Stimulated activated CD4-positive, alpha-beta T cell treated with anti-CD3 and anti-CD28 coated beads, Interleukin-4, amount 100 ng/mL, for 4 hours (primary cell): ENCODE measurements at regions not wholly inside any gene's neighbourhood (a gene's known extent, or its start where the extent isn't known, plus 50 kb on each side); places are given as distances from the start of the nearest gene placed in this dataset.
"Not testable (repeated sequence)": the region's sequence is repeated elsewhere in the genome, so short reads cannot be mapped to it uniquely, and the experiment has no call there.

Experiments
- DNase-seq, 2 experiments: peaks; one replicate each; pipeline ENCODE4 v3.0.0-alpha.2; 2020

DNA sequence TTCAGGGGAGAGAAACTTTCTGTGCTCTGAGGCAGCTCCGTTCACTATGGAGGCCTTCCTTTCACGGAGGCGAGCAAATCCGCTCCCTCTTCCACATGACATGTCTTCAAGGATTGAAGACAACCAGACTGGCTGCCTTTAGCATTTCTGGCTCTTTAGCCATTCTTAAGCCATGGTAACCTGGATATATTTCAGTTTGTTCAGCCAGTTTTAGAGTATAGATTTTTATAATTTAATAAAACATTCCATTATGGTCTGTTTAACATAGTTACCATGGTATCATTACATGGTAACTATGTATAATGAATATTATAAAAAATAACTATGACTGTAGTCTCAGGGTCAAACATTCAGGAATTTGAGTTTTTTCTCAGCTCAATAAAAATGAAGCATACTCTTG, 54.2 kb upstream of the NFIA start:
- DNase-seq: no peak

DNA sequence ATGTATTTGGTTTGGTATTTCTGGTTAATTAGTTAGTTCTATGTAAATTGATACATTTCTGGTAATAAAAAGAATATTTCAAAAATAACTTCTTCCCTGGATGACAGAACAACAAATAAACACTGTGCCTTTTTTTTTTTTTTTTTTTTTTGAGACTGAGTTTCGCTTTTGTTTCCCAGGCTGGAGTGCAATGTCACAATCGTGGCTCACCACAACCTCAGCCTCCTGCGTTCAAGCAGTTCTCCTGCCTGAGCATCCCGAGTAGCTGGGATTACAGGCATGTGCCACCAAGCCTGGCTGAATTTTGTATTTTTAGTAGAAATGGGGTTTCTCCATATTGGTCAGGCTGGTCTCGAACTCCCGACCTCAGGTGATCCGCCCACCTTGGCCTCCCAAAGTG, 64.3 kb upstream of the NFIA start:
- not testable (repeated sequence) for DNase-seq

DNA sequence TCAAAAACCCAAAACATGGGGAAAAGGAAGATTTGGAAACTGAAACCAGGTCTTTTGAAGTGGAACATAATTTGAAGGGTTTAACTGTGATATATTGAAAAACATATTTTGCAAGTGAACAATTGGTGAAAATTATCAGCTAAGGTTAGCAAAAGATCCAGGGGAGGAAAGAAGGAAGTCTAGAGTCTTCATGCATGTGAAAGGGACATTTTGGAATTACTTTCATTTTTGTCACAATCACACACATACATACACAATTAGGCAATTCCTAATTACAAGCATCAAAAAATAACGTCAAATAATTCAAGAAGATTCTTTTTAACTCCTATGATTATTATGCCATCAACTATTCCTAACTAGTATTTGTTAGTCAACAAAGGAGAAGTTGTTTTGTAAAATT, 64.7 kb upstream of the NFIA start:
- no peak for DNase-seq

DNA sequence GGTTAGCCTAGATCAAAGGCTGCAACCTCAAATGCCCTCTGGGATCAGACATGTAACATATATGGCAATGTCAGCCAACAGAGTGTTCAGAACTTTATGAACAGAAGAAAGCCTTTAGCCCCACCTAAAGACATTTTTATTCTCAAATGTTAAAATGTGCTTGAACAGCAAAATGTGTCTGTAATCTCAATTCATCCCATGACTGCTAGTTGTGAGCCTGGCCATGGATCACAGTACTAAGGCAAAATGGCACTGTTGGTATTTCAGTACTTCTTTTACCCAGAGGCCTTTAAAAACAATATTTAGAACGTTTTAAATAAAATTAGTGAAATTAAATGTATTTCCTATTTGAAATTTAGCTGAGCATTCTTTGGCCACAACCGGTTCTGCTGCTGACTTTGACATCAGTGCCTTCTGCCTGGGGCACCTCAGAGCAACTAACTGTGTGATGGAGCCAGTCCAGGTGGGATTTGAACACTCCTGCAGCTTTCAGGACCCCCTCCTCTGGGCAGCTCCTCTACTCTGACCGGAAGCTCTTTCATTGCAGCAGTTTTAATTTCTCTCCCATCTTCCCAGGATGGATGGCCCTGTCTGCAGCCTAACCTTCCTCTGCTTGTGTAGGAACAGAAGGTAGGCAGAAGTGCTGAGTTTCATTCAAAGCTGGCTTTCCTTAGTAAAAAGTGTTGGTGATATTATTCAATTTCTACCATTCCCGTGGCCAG, 68.3 kb upstream of the NFIA start:
- no peak for DNase-seq

DNA sequence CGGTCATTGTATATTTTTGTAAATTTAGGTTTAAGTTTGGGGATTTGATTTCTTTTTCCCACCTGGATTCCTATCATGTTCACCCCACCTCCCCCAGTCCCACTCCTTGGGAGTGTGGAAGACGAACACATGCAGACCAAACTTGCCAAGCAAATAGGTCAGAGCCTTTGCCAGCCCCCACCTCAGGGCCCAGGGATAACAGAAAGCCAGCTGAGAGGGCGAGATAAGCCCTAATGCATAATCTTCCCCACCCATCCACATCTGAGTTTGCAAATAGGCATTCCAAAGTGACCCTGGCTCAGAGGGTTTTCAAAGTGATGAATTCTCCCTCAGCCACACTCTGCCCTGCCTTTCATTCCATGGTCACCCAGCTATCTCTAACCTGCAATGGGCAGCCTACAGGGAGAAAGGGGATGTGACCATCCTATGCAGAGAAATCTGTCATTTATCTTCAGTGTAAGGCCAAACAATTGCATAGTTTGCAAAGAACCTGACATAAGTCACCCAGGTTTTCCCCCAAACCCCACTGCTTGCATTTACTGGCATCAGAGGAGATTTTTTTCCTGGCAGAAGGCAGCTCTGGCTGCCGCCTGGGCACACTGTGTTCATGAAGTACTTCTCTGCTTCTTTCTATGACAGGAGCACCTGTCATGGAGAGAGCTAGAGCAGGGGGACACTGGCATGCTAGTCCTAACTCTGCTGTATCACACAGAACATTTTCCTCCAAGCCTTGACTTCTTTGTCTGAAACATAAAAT, 69.0 kb upstream of the NFIA start:
- DNase-seq: no peak

DNA sequence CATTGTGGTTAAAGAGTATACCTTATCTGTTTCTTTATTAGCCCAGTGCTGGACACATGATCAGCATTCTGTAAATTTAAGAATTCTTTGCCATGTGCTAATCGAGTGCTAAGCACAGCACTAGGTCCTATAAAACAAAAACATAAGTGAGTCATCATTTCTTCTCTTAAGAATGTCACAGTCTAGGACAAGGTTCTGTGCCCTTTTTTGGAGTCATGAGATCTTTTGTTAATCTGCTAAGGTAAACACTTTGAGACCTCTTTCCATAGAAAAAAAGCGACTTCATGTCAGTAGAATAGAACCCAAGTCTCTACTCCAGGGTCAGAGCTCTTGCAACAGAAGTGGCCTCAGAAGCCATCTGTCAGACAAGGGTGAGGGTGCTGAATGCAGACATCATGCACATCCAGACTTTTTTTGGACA, 70.0 kb upstream of the NFIA start:
- DNase-seq: no peak

DNA sequence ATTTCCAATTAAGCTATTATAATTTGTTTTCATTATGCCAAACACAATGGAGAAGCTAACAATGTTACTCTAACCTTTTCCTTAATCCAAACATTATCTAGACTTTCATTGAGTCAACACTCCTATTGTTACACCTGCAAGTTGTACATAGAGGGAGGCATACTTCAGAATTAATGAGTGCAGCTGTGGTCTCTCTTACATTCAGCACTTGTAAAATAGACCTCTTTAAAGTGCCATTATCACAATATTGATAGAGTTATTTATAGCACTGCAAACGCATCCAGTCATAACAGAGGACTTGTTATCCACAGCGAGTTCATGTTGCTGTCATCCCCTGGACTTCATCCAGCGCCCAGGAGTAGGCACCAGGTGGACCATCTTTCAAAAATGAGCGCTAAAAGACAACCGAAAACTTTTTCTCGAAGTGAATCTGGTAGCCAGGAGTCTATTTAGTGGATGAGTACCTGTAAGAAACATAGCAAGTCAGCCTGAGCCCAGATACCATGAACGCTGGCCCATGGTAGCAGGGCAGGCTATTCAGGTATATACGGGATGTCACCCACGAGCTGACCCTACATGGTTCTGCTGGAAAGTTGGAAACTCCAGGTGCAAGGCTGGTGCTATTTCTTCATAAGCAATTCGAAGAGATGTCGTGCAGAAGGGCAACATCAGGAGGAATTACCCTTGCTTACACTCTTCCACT, 70.6 kb upstream of the NFIA start:
- no peak for DNase-seq

DNA sequence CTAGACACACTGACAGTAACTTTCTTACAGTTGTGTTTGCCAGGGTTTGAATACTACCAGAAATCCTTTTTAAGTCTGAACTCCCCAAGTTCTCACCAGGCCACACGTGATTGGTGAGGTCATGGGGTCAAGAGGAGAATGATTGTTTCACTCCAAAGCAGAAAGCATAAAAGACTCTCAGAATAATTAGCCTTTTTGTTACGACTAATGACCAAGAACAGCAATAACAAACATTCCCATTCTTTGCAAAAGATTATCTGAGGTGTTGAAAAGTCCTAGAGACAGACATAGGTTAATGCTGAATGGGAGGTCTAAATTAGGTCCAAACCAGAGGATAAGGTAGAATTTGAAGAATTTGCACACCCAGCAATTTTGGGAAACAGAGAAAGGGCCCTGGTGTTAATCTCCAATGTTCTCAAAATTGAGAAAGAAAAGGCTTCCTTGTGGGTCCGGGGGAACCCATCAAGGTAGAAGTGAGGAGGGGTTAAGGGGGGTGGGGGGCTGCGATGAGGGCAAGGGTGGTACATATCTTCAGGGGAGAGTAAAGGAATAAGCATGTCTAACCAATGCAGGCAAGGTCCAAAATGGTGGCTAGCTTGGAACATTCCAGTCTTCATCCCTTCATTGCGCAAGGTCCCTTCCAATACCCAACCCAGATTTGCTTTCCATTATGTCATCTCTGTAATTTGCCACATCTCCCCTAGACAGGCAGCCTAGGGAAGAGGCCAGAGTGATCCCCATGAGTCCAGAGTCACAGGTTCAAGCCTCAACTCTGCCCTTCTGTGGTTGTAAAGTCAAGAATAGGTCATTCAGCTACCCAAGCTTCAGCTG, 74.6 kb upstream of the NFIA start:
- no peak for DNase-seq

DNA sequence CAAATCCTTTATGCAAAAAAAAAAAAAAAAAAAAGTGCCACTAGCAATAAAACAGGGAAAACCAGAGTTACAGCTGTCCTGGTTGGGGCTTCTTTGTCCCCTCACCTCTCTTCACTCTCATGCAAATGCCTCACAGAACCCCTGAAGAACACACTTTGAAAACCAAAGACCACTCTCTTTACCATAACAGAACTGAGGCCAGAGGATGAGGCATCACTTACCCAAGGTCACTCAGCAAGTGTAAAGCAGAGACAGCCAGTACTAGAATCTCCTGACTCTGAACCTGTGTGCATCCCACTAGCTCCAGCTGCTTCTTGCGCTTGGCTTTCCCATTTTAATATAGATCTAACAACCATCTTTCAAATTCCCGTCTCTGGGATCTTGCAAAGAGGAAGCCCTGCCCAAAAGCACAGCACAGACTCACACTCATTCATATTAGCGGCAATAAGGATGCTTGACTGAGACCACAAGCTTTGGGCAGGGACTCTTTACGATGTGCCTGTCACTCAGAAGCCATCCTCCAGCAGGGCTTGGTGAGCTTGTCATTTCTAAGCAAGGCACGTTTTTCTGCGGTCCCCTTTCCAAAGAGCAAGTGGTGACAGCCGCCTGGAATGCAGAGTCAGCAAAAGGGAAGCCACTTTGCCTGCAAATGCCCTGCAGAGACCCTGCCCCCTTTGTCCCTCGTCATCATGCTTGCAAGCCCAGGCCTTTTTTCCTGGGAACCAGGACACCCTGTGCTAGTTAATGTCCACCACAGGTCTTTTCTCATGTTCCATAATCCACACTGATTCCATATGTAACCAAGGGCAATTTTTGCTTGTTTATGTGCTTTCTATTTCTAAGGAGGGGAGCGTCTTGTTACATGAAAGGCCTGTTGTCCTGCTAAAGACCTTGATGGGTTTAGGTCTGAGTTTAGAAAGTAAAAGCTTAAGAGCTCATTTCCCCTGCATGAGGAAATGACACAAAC, 76.5 kb upstream of the NFIA start:
- no peak for DNase-seq

DNA sequence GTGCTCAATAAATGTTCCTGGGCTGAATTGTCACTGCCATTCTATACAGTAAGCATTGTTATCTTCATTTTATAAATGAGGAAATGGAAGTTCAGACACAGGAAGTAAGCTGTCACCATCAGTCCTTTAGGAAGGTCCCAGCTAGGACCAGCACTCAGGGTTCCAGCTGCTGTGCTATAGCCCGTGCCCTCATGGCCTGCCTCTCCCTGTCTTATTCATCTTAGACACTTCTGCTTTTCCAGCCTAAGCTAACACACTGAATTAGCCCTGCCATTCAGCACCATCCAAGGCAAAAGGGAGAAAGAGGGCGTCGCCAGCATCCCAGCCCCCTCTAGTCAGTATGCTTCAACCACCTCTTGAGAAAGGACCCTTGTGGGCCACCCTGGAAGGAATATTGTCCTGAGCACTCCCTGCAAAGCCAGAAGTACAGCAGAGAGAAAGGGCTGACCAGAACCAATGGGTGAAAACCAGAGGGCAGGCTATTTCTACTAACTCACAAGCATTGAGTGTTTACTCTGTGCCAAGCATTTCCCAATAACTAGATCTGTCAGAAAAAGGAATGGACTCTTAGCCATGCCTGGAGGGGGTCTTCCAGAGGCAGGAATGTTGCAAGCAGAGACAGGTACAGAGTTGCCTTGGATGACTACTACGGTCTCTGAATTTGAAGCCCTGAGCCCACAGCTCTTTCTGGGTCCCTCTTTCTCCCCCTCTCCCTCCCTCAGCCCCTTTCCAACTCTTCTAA, 77.9 kb upstream of the NFIA start:
- DNase-seq: no peak

DNA sequence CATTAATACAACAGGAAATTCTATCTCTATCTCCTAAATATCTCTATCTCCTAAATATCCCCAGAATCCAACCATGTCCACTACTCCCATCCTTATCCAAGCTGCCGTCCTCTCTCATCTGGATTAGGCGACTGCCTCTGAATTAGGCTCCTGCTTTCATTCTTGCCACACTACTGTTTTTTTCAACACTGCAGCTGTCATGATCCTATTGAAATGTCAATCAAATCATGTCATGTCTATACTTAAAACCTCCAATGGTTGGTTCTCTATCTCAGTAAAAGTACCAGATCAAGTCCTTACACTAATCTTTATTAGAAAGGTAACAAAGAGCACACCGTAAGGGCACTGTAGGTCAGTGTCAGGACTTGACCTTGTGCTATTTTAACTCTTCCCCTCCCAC, 82.0 kb upstream of the NFIA start:
- DNase-seq: no peak

DNA sequence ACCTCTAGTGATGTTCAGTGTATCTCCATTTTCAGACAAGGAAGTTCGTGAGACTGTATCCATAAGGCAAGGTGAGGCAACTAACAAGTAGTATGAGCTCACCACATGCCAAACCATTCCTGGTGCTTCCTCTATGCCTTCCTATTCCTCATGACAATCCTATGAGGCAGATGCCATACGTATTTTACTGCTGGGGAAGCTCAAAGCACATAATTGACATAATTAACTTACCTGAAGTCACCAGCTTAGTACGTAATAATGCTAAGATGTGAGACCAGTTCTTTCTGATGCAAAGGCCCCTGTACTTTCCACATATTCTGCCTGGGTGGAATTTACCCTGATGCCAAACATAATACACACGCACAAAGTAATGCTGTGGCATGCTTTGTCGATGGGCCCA, 83.6 kb upstream of the NFIA start:
- DNase-seq: no peak

DNA sequence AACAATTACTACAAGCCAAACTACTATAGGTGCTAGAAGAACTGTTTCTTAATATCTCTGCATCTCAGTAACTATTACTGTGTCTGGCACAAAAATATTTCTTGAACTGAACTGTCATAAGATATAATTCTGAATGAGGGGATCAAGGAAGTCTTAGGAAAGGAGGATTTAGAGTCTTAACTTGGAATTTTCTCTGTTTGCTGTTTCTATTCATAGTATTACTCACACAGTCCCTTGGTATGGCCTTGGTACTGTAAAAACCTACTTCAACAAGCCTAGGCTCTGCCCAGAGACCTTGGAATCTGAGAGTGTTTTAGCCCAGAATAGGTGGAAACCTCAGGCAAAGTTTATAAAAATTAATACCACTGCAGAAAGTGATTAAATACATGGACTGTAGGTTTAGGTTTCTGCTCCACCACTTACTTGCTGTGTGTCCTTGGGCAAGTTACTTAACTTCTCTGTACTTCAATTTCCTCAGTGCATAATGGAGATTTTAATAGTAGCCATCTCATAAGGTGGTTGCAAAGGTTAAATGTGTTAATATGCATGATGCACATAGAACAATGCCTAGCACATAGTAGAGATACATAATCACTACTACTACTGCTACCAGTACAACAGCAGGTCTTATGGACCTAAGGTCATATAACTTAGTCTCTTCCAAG, 87.4 kb upstream of the NFIA start:
- no peak for DNase-seq

DNA sequence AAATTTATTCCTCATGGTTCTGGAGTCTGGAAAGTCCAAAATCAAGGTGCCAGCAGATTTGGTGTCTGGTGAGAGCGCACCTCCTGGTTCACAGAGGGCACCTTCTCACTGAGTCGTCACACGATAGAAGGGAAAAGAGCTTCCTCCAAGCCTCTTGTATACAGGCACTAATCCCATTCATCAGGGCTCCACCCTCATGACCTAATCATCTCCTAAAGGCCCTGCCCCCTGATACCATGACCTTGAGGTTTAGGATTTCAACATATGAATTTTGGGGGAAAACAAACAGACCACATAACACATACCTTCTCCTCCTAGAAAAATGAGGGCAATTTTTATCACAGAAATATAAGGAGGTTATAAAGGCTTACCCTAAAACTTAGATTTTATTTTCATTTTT, 88.0 kb upstream of the NFIA start:
- no peak for DNase-seq

DNA sequence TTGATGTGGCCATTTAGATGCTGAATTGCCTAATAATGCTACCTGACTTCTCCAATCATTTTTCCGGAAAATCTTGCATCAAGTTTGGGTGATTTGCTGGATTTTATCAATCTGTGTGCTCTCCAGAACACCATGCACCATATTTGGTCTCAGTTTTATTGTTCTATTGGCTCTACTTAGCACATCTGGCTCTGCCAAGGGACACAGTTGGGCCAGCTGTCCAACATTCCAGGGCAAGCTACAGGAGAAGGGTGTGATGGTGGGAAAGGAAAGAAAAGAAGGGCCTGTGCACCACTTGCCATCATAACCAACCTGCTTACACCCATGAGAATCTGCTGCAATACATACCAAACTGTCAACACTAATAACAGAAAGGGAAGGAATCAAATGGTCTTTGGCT, 90.2 kb upstream of the NFIA start:
- no peak for DNase-seq

DNA sequence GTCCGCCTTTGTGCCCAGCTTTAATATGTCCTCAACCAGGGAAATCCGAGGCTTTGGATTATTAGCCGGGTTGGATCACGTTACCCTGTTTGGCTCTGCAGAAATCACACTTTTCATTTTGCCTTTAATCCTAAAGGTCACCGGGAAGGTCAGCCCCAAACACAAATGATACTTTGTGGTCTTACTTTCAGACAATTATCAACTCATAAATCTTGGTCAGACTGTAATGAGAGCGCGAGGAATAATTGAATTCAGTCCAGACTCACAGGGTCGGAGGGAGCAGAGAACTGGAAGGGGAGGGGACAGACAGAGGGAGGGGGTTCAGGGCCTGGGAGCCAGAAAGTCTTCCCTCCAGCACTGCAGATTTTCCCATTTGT, 91.7 kb upstream of the NFIA start:
- DNase-seq: no peak

DNA sequence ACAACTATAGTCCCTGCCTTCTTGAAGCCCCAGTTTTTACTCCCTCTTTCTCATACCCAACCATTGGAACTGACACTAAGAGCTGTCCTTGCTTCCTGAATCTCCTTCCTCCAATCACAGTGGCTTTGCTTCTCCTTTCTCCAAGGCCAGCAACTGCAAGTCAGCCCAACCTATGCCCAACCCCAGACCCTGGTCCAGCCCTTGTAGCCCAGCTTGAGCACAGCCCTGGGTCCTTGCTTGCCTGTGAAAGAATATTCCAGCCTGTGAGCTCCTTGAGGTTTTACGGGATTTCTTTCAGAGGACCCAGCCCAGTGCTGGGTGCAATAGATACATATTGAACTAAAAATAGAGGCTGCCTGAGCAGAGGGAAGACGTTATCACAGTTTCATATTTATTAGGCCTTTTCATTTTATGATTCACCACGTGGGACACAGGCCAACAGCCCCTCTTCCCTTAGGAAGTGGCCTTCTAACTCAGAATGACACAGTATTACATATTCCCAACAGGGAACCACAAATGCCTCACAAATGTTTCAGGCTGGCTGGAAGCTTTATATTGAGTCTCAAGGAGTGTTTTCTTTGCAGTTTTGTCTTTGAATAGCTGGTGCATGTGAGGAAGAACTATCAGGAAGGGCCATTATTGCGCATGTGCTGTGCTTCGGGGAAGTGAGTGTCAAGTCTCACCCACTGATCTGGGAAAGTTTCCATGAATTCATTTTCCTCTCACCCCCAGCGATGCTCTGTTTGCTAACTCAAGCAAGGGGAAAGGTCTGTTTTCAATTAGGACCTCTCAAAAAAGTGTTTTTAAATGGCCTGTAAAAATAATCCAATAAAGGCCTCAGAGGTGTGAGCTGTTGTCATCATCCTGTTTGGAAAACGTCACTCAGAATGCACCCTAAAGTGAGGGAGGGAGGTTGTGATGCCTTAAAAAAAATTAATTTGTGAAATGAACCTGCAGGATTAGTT, 92.3 kb upstream of the NFIA start:
- no peak for DNase-seq

DNA sequence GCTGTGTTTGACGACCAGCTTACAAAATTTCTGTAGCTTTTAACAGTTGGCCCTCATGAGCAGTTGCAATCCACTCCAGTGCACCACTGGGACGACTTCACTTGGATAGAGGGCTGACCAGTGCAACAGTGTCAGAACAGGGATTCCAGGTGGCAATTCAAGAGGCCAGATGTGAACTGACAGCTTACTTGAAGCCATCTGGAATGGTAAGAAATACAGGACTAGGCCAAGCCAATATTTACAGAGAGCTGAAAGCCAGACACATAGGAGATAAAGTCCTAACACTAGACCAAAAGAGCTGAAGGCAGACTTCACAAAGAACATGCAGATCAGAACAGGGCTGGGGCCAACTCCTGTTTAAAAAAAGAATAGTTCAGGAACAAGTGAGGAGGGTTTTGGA, 93.5 kb upstream of the NFIA start:
- no peak for DNase-seq

DNA sequence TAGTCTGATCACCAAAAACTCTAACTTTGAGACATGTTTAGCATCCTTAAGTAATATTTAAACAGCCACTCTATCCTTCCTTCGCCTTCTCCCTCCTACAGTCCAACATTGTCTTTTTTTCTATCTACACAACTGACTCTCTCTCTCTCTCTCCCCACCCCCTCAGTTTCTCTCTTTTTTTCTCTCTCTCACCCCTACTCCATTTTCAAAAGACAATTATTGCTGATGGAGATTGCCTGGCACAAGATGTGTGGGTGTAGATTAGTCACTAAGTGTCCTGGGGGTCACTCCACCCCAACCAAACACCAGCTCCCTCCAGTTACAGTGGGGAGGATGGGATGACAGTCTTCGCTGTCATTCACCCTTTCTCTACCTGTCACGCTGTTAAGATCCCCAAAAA, 94.5 kb upstream of the NFIA start:
- no peak for DNase-seq
